ENCODE measurements at regions not wholly inside any gene's neighbourhood (a gene's known extent, or its start where the extent isn't known, plus 50 kb on each side); places are given as distances from the start of the nearest gene placed in this dataset.

GRCh38 chr2:128370468-128371247 lies 52.0 kb upstream of the HS6ST1 start:
- BruUV-seq (replicated peaks) = no TSS peak
- no peaks in the 10 kb centered on the region for H3K36me3 ChIP-seq (ENCODE audit: control insufficient read depth, insufficient read depth, low read length)
- ChIA-PET POLR2A (interaction anchor here (0.7 kb wide), 1 partner anchor 117 kb away, joined by 3 read pairs; no protein-coding TSS in a partner anchor), CTCF (ENCODE audit: low intra/inter-chr PET ratio) (no interaction called here)
- no peak overlapping the region for H3K9ac ChIP-seq (ENCODE audit: insufficient read depth in 1 of 2, low read depth in 2 of 2, low read length in 2 of 2)
- 7% methylated on average over 24 of the region's 27 CpGs for WGBS (ENCODE audit: insufficient coverage, low coverage, missing lambda C conversion rate)
- no peak overlapping the region for H3K4me2 ChIP-seq (ENCODE audit: insufficient read depth, low read length)
- in situ Hi-C loops (cut with MboI) (no loop called here), intact Hi-C loops (cut with micrococcal nuclease) (no loop called here)
- DNase-seq (ENCODE audit: extremely low read depth in 1 of 4, low spot score in 3 of 4) (no peak), ATAC-seq (no peak), FAIRE-seq (no peak)
- no peak for TF ChIP-seq GMEB1 (CRISPR knock-in tag; IDR thresholded peaks at IDR 0.05)
- no peak overlapping the region for H3K4me3 ChIP-seq
- H3K9me1 ChIP-seq (ENCODE audit: control insufficient read depth, insufficient read depth, low read length) = no peaks in the 10 kb centered on the region
- H2AFZ ChIP-seq (ENCODE audit: low read depth, low read length) = no peak overlapping the region
- H3K4me1 ChIP-seq (replicated peaks in 1 of 2; ENCODE audit: control insufficient read depth in 2 of 2, insufficient read depth in 2 of 2, low read length in 2 of 2) = no peaks in the 10 kb centered on the region
- no peak overlapping the region for H3K27ac ChIP-seq (ENCODE audit: extremely low read depth, low read depth, low read length)
- no peaks in the 10 kb centered on the region for H3K9me3 ChIP-seq (replicated peaks; ENCODE audit: control insufficient read depth, insufficient read depth, low read depth, low read length)
- H4K20me1 ChIP-seq (replicated peaks; ENCODE audit: control insufficient read depth, insufficient read depth, low read length) = 0 out of 2 replicates have a peak, but pooled peaks cover 3% of the 10 kb centered on the region
- peaks cover 13 to 83% of the 10 kb centered on the region in 2 experiments for H3K27me3 ChIP-seq (ENCODE audit: control insufficient read depth in 2 of 2, insufficient read depth in 2 of 2, low read length in 2 of 2)
- no peaks in the 10 kb centered on the region for H3K79me2 ChIP-seq (ENCODE audit: control insufficient read depth, insufficient read depth, low read length)

- DNase-seq (ENCODE audit: extremely low read depth in 1 of 4, low spot score in 3 of 4) = no peak
- BruUV-seq (replicated peaks) = no TSS peak
- no peak for TF ChIP-seq ZNF253 (CRISPR knock-in tag; conservative IDR thresholded peaks at IDR 0.05)
- no peak for TF ChIP-seq PBX2 (CRISPR knock-in tag; IDR thresholded peaks at IDR 0.05; ENCODE audit: low read depth)
- no peak for TF ChIP-seq PBX2 (tag; conservative IDR thresholded peaks at IDR 0.05; ENCODE audit: low read depth)
- no peak for TF ChIP-seq CTBP1 (IDR thresholded peaks at IDR 0.05; ENCODE audit: borderline replicate concordance)
- no peak for TF ChIP-seq ZNF584 (CRISPR knock-in tag; IDR thresholded peaks at IDR 0.05; ENCODE audit: low read depth)
- TF ChIP-seq BHLHE40 (IDR thresholded peaks at IDR 0.05; ENCODE audit: low read length) = no peak
- no peak for TF ChIP-seq NR2C1 (IDR thresholded peaks at IDR 0.05)
- TF ChIP-seq NR2C1 (tag; IDR thresholded peaks at IDR 0.05) = no peak
- TF ChIP-seq E2F3 (CRISPR knock-in tag; IDR thresholded peaks at IDR 0.05) = no peak
- TF ChIP-seq PHF8 (IDR thresholded peaks at IDR 0.05; ENCODE audit: borderline replicate concordance, low read length) = no peak
- TF ChIP-seq CBFB (CRISPR knock-in tag; IDR thresholded peaks at IDR 0.05) = no peak
- TF ChIP-seq ZNF165 (CRISPR knock-in tag; IDR thresholded peaks at IDR 0.05; ENCODE audit: borderline replicate concordance) = no peak
Observed at GRCh38 chr2:128371248-128371630, 52.6 kb upstream of the HS6ST1 start.

More at GRCh38 chr2:128371248-128371630, 52.6 kb upstream of the HS6ST1 start:
- Histone ChIP-seq H3K9me3 (replicated peaks; ENCODE audit: control insufficient read depth, insufficient read depth, low read depth, low read length) (no peaks in the 10 kb centered on the region), H3K4me3 (no peak overlapping the region), H2AFZ (ENCODE audit: low read depth, low read length) (no peak overlapping the region), H3K36me3 (ENCODE audit: control insufficient read depth, insufficient read depth, low read length) (no peaks in the 10 kb centered on the region), H3K79me2 (ENCODE audit: control insufficient read depth, insufficient read depth, low read length) (no peaks in the 10 kb centered on the region), H3K27me3 (ENCODE audit: control insufficient read depth in 2 of 2, insufficient read depth in 2 of 2, low read length in 2 of 2) (peaks cover 13 to 88% of the 10 kb centered on the region in 2 experiments), H3K9me1 (ENCODE audit: control insufficient read depth, insufficient read depth, low read length) (no peaks in the 10 kb centered on the region), H3K9ac (ENCODE audit: insufficient read depth in 1 of 2, low read depth in 2 of 2, low read length in 2 of 2) (no peak overlapping the region), H3K4me2 (ENCODE audit: insufficient read depth, low read length) (no peak overlapping the region), H4K20me1 (replicated peaks; ENCODE audit: control insufficient read depth, insufficient read depth, low read length) (0 out of 2 replicates have a peak, but pooled peaks cover 2% of the 10 kb centered on the region), H3K27ac (ENCODE audit: extremely low read depth, low read depth, low read length) (no peak overlapping the region), H3K4me1 (replicated peaks in 1 of 2; ENCODE audit: control insufficient read depth in 2 of 2, insufficient read depth in 2 of 2, low read length in 2 of 2) (no peaks in the 10 kb centered on the region)
- CTCF ChIA-PET (ENCODE audit: low intra/inter-chr PET ratio) = no interaction called here
- intact Hi-C loops (cut with micrococcal nuclease) = no loop called here
- ATAC-seq (no peak), FAIRE-seq (no peak)
- in situ Hi-C loops (cut with MboI) = no loop called here
- POLR2A ChIA-PET = interaction anchor here (0.7 kb wide), 1 partner anchor 116 kb away, joined by 3 read pairs; no protein-coding TSS in a partner anchor
- WGBS (ENCODE audit: insufficient coverage, low coverage, missing lambda C conversion rate) = 6% methylated on average over 8 of the region's 8 CpGs
